GM23338 (cell line): ENCODE measurements at regions not wholly inside any gene's neighbourhood (a gene's known extent, or its start where the extent isn't known, plus 50 kb on each side); places are given as distances from the start of the nearest gene placed in this dataset.

ENCODE experiments used
- CREB1 ChIP-seq: fragments of 250-450 bp; sonication (Bioruptor Pico); IDR thresholded peaks from 2 replicates; pipeline ENCODE4 v1.5.0; 2020; ENCODE audit warnings: low read depth, mild to moderate bottlenecking, moderate library complexity
- CTCF ChIP-seq, 2 experiments: fragments of 200-600 bp in 1 of 2; sonication (generic) in 1 of 2; conservative IDR thresholded peaks; 2 replicates each; pipeline versions ENCODE4 v1.5.1 to v1.6.1; 2016 to 2017; ENCODE audit warnings: antibody characterized with exemption in 2 of 2, low read depth in 2 of 2, mild to moderate bottlenecking in 2 of 2, moderate library complexity in 1 of 2
- EZH2 ChIP-seq: fragments of 200-600 bp; sonication (generic); IDR thresholded peaks from one replicate; pipeline ENCODE4 v1.8.0; 2017; ENCODE audit warnings: antibody characterized with exemption, mild to moderate bottlenecking, low read depth; ENCODE audit not compliant: unreplicated experiment
- EZH2phosphoT487 ChIP-seq: fragments of 200-600 bp; sonication (generic); IDR thresholded peaks from one replicate; pipeline ENCODE4 v1.8.1; 2018; ENCODE audit warnings: antibody characterized with exemption; ENCODE audit not compliant: unreplicated experiment
- JUNB ChIP-seq: IDR thresholded peaks from one replicate; pipeline ENCODE4 v1.6.1; 2016; ENCODE audit warnings: antibody characterized with exemption; ENCODE audit not compliant: unreplicated experiment
- POLR2AphosphoS5 ChIP-seq: IDR thresholded peaks from 2 replicates; pipeline ENCODE4 v1.6.1; 2016; ENCODE audit warnings: antibody characterized with exemption, low read depth
- REST ChIP-seq: IDR thresholded peaks from one replicate; pipeline ENCODE4 v1.6.1; 2018; ENCODE audit warnings: antibody characterized with exemption; ENCODE audit not compliant: unreplicated experiment
- ZNF331 ChIP-seq: fragments of 250-450 bp; sonication (Bioruptor Pico); IDR thresholded peaks from 2 replicates; pipeline ENCODE4 v1.5.0; 2020; ENCODE audit warnings: low read depth, mild to moderate bottlenecking, moderate library complexity

- TF ChIP-seq POLR2AphosphoS5 (no peak), CTCF (conservative IDR thresholded peaks at IDR 0.05; ENCODE audit: low read depth in 2 of 2) (no peak), EZH2phosphoT487 (no peak), REST (no peak), CREB1 (no peak), EZH2 (no peak), ZNF331 (CRISPR knock-in tag) (no peak), JUNB (no peak)
Measured at GRCh38 chrX:42694260-42694815, 83.6 kb downstream of the PPP1R2C start.
